ENCODE measurements at regions not wholly inside any gene's neighbourhood (a gene's known extent, or its start where the extent isn't known, plus 50 kb on each side); places are given as distances from the start of the nearest gene placed in this dataset.
"Not testable (repeated sequence)": the region's sequence is repeated elsewhere in the genome, so short reads cannot be mapped to it uniquely, and the experiment has no call there.

DNA sequence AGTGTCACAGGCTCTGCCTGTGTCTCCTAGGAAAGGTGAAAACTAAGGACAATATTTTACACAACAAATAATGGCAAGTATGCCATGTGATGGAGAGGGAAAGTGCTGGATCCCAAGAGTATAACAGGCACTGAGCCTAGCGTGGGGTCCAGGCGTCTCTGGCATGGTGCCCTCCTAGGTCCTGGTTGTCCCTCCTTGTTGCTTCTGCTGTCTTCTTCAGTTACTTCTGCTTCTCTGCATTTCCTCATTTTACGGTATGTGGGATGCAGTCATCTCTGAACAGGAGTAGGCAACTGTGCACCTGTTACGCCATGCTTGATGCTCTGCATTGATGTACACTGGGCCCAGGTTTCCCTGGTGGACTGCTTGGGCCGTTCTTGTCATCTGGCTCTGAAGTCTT, 1480.8 kb downstream of the FOXD4L5 start:
- DNase-seq = not testable (repeated sequence)

DNA sequence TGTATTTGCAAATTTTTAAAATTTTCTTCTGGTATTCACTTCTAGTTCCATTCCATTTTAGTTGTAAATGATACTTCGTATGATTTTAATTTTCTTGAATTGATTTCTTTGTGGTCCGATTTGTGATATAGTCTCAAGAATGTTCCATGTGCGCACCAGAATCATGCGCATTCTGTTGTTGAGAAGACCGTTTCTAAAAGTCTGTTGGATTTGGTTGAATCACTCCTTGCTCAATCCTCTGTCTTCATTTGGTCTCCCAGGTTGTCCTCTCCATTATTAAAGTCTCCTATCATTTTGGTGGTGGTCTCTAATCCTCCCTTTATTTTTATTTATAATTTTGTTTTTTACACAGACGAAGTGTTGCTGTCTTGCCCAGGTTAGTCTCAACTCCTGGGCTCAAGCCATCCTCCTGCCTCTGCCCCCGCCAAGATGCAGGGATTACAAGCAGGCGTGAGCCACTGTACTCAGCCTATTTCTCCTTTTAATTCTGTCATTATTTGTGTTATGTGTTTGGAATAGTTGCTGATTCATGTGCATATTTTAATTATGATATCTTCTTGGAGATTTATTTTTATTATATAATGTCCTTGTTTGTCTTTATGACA, 1490.8 kb downstream of the FOXD4L5 start:
- DNase-seq = not testable (repeated sequence)

DNA sequence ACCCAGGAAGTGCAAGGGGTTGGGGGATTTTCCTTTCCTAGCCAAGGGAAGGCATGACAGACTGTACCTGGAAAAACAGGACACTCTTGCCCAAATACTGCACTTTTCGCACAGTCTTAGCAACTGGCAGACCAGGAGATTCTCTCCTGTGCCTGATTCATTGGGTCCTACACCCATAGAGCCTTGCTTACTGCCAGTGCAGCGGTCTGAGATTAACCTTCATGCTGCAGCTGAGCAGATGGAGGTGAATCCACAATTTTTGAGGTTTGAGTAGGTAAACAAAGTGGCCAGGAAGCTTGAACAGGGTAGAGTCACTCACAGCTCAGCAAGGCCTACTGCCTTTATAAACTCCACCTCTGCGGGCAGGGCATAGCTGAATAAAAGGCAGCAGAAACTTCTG, 1497.6 kb downstream of the FOXD4L5 start:
- DNase-seq = not testable (repeated sequence)

DNA sequence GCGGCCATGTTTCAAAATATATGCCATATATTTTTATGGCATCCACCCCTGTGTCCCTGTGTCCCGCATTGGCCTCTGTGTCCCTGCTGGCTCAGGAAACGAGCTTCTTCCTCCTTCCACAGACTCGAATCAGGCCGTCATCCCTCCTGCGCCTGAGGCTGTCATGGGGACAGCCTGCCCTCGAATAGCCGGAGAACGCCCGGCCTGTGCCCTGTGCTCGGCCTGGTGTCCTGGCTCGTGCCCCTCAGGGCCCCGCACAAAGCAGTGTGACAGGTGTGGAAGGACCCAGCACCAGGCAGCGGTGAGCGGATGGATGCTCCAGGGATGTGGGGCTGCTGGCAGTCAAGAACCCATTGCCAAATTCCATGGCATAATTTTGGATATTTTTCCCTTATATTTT, 1500.0 kb downstream of the FOXD4L5 start:
- not testable (repeated sequence) for DNase-seq

DNA sequence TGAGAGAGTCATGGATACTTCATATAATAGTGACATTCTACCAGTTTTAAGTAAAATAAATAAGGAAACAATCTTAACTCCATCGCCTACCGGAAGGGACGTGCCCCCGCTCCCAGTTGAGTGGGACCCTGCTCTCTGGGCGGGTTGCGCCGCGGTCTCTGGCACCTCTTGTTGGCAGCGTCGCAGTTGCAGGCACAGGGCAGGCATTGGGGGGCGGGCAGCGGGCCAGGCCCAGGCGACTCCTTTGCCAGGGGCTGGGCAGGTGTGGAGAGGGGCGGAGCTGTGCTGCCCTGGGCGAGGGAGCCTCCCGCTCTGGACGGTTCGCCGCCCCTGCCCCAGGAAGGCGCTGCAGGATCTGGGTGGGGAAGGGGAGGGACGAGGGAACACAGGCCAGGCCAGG, 1500.6 kb downstream of the FOXD4L5 start:
- not testable (repeated sequence) for DNase-seq

DNA sequence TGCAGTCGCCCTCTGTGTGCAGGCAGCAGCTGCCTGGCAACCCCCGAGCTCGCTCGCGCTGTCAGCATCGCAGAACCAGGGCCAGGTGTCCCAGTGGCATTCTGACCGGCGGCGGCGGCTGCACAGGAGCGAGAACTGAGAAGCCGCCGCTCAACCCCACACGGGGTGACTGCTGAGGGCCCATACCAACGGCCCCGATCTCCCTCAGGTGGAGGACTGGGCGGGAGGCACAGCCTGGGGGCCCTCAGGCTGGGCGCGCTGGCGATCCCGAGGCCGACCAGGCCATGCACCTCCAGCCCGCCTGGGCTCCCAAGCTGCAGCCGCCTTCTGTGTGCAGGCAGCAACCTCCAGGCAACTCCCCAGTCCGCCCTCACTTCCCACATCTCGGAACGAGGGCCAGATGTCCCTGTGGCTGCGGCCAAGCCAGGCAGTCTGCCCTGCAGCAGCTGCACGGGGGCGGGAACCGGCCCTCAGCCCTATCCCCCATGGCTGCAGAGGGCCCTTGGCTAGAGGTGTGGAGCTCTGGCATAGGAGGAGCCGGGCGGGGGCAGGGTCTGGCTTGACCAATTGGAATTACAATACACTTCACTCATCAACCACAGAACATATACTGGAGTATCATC, 1503.1 kb downstream of the FOXD4L5 start:
- not testable (repeated sequence) for DNase-seq

DNA sequence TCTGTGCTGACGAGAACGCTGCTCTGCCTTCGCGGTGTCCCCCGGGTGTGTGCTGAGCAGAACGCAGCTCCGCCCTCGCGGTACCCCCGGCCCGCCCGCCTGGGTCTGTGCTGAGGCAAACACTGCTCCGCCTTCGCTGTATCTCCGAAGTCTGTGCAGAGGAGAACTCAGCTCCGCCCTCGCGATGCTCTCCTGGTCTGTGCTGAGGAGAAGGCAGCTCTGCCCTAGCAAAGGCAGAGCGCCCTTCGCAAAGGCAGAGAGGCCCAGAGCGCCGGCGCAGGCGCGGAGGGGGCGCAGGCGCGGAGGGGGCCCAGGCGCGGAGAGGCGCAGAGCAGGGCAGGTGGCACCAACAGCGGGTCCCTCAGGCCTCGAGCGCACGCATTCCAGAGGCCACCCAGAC, 1503.6 kb downstream of the FOXD4L5 start:
- not testable (repeated sequence) for DNase-seq

DNA sequence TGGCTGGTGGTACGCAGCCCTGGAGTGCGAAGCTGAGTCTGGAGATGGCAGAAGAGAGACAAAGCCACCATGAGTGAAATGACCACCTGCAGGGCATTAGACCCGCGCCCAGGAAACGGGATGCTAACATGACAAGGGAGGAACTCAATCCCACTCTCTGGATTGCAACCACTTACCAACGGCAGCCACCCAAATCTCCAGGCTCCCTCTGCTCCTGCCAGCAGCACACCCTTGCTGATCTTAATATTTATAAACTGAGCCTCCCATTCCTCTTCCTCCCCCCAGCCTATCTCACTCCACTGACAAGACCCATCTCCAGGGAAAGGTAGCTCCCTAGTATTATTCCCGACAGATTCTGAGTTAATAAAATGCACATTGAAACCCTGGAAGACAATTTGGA, 1508.8 kb downstream of the FOXD4L5 start:
- not testable (repeated sequence) for DNase-seq

DNA sequence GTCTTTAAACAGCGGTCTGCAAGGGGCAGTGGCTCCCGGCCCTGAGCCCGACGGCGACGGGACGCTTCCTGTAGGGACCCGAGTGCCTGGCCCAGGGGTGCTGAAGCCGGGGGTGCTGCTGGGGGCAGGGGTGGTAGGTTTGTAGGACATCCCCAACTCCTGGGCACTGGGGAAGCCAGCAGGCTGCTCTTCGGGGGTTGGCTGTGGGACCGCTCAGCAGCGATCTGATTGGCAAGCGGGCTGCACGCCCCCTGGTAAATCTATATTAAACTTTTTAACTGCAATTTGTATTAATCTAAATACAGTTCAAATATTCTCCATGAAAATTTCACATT, 1510.0 kb downstream of the FOXD4L5 start:
- DNase-seq = not testable (repeated sequence)

DNA sequence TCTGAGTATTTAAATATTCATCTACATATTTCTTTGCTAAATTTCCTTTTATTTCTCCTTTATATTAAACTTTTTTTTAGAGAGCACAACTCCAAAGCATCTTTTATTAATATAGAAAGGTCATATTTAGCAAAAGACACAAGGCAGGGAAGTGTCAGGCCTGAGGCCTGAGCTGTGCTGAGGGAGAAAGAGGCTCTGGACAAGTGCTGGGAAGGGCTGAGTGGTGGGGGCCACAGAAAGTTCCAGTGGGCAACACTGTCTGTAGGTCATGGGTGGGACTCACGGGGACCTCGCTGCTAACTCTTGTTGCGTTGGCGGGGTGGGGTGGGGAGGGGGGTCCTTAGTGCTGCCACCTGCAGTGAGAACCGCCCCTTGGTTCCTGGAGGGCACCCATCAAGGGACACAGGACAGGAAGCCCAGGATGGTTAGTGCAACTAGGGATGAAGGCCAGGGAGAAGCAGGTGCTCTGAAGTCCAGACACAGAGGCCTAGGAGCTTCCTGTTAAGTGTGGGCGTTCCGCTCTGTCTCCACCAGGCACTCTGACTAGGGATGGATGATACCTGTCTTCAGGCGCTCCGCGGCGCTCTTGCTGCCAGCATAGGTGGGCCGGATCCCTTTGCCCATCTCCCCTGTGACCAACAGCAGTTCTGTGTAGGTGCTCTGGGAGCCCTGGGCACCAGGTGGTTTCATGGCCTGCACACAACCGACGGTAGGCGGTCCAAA, 1510.5 kb downstream of the FOXD4L5 start:
- not testable (repeated sequence) for DNase-seq

DNA sequence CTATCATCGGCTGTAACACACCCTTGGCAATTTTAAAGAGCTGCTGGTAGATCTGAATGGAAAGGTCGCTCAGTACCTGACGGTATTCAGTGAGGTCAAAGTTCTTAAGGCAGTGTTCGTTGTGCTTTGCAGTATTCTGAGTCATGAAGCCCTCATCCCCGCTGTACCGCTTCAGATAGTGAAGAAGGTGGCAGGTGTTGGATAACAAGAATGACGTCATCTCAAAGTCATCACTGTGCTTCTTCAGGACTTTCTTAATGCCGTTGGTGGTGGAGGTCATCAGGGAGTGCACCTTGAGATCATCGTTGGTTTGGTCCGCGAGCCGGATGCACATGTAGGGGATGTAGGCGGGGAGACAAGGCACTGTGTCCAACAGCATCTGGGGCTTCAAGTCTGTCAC, 1522.8 kb downstream of the FOXD4L5 start:
- not testable (repeated sequence) for DNase-seq

DNA sequence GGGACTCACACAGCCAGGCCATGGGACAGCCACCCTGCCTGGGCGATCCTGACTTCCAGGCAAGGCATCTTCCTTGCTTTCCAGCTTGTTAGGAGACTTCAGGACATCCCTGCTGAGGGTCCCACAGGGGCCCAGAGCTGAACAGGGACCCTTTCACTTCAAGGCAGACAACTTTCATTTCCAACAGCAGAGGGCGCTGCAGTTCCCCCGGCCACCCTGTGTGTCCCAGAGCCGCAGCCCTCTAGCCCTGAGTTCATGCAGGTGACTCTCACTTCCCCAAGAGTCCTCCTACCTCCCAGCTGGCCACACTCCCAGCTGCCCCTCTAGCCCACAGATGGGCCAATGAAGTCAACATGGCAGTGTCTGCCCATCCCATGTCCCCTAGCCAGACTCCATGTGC, 1556.0 kb downstream of the FOXD4L5 start:
- DNase-seq = peak; percentile 22

DNA sequence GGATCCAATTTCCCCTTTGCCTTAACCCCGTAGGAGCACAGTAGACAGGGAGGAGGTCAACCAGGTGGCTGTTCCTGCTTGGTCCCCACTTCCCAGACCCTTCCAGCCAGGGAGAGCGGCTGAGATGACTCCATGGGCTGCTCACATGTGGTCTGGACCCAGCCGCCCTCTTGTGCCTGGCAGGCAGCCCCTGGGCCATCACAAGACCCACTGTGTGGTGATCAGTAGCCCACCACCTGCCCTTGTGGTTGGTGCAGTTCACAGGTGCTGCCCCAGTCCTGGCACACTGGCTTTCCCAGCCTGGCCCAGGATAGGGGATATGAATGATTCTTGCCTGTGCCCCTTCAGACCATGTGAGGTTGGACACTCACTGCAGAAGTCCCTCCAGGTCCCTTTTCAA, 1556.7 kb downstream of the FOXD4L5 start:
- no peak for DNase-seq

DNA sequence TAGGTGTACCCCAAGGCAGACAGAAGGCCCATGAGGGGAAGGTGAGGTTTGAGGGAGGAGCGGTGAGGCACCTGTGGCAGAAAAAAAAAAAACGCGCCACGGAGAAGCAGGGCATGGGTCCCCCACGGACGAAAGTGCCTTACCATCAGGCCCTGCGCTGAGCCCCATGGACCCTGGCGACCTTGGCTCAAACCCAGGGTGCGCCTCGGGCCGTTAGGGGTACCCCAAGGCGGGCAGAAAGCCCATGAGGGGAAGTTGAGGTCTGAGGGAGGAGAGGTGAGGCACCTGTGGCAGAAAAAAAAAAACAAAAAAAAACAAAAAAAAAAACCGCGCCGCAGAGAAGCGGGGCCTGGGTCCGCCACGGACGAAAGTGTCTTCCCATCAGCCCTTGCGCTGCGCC, 1576.7 kb downstream of the FOXD4L5 start:
- not testable (repeated sequence) for DNase-seq

DNA sequence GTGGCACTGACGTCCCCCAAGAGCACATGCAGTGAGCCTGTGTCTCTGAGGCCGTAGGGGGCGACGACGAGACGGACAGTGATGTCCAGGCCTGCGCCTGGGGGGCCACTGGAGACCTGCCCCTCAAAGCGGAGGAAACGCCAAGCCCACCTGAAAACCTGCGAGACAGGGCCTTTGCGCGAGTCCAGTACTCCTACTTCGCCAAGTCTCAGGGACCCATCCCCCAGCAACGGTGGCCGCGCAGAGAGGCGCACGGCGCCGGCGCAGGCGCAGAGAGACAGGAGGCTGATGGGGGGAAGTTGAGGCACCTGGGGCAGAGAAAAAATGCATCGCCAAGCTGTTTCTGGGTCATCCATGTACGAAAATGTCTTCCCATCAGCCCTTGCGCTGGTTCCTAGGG, 1580.6 kb downstream of the FOXD4L5 start:
- peak; percentile 10 for DNase-seq

DNA sequence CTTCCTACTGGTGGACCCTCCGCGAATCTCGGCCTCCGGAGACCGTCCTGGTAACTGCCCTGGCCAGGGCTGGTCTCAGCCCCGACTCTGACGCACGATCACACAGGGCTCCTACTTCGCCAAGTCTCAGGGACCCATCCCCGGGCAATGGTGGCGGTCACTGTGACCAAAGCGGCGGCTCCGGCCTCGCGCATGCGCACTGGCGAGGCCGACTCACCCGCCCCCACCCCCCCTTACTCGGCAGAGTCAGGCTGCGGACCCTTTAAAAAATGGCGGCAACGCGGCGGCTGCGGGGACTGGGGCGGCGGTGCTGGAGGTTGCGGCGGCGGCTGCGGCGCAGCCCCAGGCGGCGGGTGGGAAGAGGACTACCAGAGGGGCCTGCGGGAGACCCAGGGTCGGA, 1581.3 kb downstream of the FOXD4L5 start:
- DNase-seq = peak; percentile 16

DNA sequence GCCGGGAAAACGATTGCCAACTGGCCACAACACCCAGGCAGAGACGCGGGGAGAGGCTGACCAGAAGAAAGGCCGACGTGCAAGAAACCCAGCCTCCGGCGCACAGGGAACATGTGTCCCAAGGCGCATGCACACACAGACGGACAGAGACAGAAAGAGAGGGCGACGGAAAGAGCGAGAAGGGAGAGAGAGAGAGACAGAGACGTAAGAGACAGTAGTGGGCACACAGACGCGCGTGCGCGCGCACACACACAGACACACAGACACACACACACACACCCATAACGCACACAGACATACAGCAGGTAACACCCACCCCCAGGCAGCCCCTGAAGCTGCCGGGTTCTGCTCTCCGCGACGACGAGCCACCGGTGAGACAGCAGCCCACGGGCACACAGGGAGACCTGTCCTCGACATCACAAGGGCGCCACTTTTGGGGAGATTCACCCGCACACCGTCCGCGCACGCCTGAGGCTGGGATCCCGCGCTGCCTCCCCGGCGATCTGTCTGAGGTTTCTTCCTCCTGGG, 1581.8 kb downstream of the FOXD4L5 start:
- DNase-seq = not testable (repeated sequence)
